Upper lobe of left lung (tissue), 4 donors: ENCODE measurements at regions not wholly inside any gene's neighbourhood (a gene's known extent, or its start where the extent isn't known, plus 50 kb on each side); places are given as distances from the start of the nearest gene placed in this dataset.

ENCODE experiments used
- EP300 ChIP-seq, 4 donors: sonication (generic); formaldehyde crosslinking; IDR thresholded peaks; one replicate each; pipeline ENCODE4 v1.5.1; 2017; ENCODE audit warnings: antibody characterized with exemption in 4 of 4, control low read depth in 2 of 4
- POLR2A ChIP-seq, 4 donors: fragments of 450-650 bp; IDR thresholded peaks; one replicate each; pipeline ENCODE4 v1.5.1; 2016 to 2017; ENCODE audit warnings: antibody characterized with exemption in 4 of 4, mild to moderate bottlenecking in 2 of 4
- TF ChIP-seq, protein P1 (sequence below), 6 experiments: fragments of 450-650 bp in 4 of 6; fragments of 200-600 bp in 2 of 6; sonication (generic) in 2 of 6; IDR thresholded peaks; one replicate each; pipeline ENCODE4 v1.5.1; 2016 to 2019; ENCODE audit warnings: antibody characterized with exemption in 6 of 6

DNA sequence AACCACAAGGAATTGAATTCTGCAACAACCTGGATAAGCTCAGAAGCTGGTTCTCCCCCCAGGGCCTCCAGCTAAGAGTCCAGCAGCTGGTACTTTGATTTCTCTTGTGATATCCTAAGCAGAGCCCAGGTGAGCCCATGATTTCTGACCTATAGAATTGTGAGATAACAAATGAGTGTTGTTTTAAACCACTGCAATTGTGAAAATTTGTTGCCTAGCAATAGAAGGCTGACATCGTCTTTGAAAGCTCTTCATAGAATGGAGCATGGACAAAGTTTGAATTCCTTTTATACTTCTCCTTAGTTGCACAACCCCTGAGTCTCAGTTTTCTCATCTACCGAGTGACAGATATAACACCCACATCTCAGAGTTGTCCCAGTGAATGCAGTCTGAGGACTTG, 129.9 kb downstream of the TEX36 start:
- TF ChIP-seq EP300 (IDR thresholded peaks at IDR 0.05): no peak
- TF ChIP-seq POLR2A (IDR thresholded peaks at IDR 0.05): no peak
- TF ChIP-seq, protein P1, sequence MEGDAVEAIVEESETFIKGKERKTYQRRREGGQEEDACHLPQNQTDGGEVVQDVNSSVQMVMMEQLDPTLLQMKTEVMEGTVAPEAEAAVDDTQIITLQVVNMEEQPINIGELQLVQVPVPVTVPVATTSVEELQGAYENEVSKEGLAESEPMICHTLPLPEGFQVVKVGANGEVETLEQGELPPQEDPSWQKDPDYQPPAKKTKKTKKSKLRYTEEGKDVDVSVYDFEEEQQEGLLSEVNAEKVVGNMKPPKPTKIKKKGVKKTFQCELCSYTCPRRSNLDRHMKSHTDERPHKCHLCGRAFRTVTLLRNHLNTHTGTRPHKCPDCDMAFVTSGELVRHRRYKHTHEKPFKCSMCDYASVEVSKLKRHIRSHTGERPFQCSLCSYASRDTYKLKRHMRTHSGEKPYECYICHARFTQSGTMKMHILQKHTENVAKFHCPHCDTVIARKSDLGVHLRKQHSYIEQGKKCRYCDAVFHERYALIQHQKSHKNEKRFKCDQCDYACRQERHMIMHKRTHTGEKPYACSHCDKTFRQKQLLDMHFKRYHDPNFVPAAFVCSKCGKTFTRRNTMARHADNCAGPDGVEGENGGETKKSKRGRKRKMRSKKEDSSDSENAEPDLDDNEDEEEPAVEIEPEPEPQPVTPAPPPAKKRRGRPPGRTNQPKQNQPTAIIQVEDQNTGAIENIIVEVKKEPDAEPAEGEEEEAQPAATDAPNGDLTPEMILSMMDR (IDR thresholded peaks at IDR 0.05): no peak
